Large intestine (tissue), 3 donors: ENCODE measurements at regions not wholly inside any gene's neighbourhood (a gene's known extent, or its start where the extent isn't known, plus 50 kb on each side); places are given as distances from the start of the nearest gene placed in this dataset.

Source experiments
- DNase-seq, 2 donors: peaks; one replicate each; pipeline versions ENCODE4 v3.0.0 to v3.0.0-alpha.2; 2013
- H3K27ac ChIP-seq: one replicate; pipeline ENCODE4 v1.5.1; 2013; ENCODE audit warnings: low read length
- H3K27me3 ChIP-seq: 2 replicates; pipeline ENCODE4 v1.6.1; 2013; ENCODE audit warnings: low read length; ENCODE audit not compliant: control insufficient read depth, insufficient read depth
- H3K36me3 ChIP-seq: 2 replicates; pipeline ENCODE4 v1.6.1; 2013; ENCODE audit warnings: low read length; ENCODE audit not compliant: control insufficient read depth, insufficient read depth
- H3K4me1 ChIP-seq: one replicate; pipeline ENCODE4 v1.6.1; 2013; ENCODE audit warnings: low read length; ENCODE audit not compliant: control insufficient read depth, insufficient read depth
- H3K4me3 ChIP-seq: one replicate; pipeline ENCODE4 v1.5.1; 2013; ENCODE audit warnings: low read length
- H3K9me3 ChIP-seq: one replicate; pipeline ENCODE4 v1.6.1; 2013; ENCODE audit warnings: mild to moderate bottlenecking, low read depth, low read length, moderate library complexity; ENCODE audit not compliant: control insufficient read depth
- WGBS: methylation state at CpG from one replicate; pipeline ENCODE4 v1.1.5; 2013; ENCODE audit warnings: low lambda C conversion rate; ENCODE audit not compliant: insufficient coverage; 5-methylcytosine and 5-hydroxymethylcytosine counted together

- no peak for DNase-seq
- Histone ChIP-seq H3K4me1 (no peaks in the 10 kb centered on the region), H3K27ac (no peak overlapping the region), H3K36me3 (no peaks in the 10 kb centered on the region), H3K9me3 (no peaks in the 10 kb centered on the region), H3K4me3 (no peak overlapping the region), H3K27me3 (no peaks in the 10 kb centered on the region)
- 73% methylated on average over 2 of the region's 7 CpGs for WGBS
Observed at GRCh38 chr1:224535641-224536040, 80.5 kb upstream of the CNIH3 start.

- H3K36me3 ChIP-seq, result no peaks in the 10 kb centered on the region
- DNase-seq, result no peak
- H3K27ac ChIP-seq, result no peak overlapping the region
- 100% methylated on average over 1 of the region's 4 CpGs for WGBS
- no peaks in the 10 kb centered on the region for H3K4me1 ChIP-seq
- H3K4me3 ChIP-seq, result no peak overlapping the region
- no peaks in the 10 kb centered on the region for H3K9me3 ChIP-seq
- H3K27me3 ChIP-seq, result no peaks in the 10 kb centered on the region
Observed at GRCh38 chr1:224539971-224540370, 76.1 kb upstream of the CNIH3 start.

GRCh38 chr1:224540535-224540934 lies 75.6 kb upstream of the CNIH3 start:
- WGBS, result 100% methylated on average over 1 of the region's 1 CpG
- Histone ChIP-seq H3K4me1 (no peaks in the 10 kb centered on the region), H3K27me3 (no peaks in the 10 kb centered on the region), H3K27ac (no peak overlapping the region), H3K36me3 (no peaks in the 10 kb centered on the region), H3K9me3 (no peaks in the 10 kb centered on the region), H3K4me3 (no peak overlapping the region)
- no peak for DNase-seq

GRCh38 chr1:224541072-224541790 lies 74.9 kb upstream of the CNIH3 start:
- H3K27me3 ChIP-seq, result no peaks in the 10 kb centered on the region
- WGBS, result 100% methylated on average over 1 of the region's 3 CpGs
- no peaks in the 10 kb centered on the region for H3K9me3 ChIP-seq
- H3K4me3 ChIP-seq, result no peak overlapping the region
- no peaks in the 10 kb centered on the region for H3K4me1 ChIP-seq
- no peaks in the 10 kb centered on the region for H3K36me3 ChIP-seq
- H3K27ac ChIP-seq, result no peak overlapping the region
- no peak for DNase-seq

- DNase-seq, result no peak
- Histone ChIP-seq H3K4me3 (no peak overlapping the region), H3K4me1 (no peaks in the 10 kb centered on the region), H3K36me3 (no peaks in the 10 kb centered on the region), H3K9me3 (no peaks in the 10 kb centered on the region), H3K27me3 (no peaks in the 10 kb centered on the region), H3K27ac (no peak overlapping the region)
- 100% methylated on average over 3 of the region's 5 CpGs for WGBS
Observed at GRCh38 chr1:224541901-224542630, 74.1 kb upstream of the CNIH3 start.

- Histone ChIP-seq H3K4me3 (no peak overlapping the region), H3K9me3 (no peaks in the 10 kb centered on the region), H3K36me3 (no peaks in the 10 kb centered on the region), H3K4me1 (no peaks in the 10 kb centered on the region), H3K27me3 (no peaks in the 10 kb centered on the region), H3K27ac (no peak overlapping the region)
- 67% methylated on average over 1 of the region's 7 CpGs for WGBS
- DNase-seq, result no peak
Observed at GRCh38 chr1:224542783-224543440, 73.2 kb upstream of the CNIH3 start.

GRCh38 chr1:224543453-224543852 lies 72.7 kb upstream of the CNIH3 start:
- no CpG with 5 or more reads among the region's 1 CpG for WGBS
- DNase-seq, result no peak
- Histone ChIP-seq H3K27ac (no peak overlapping the region), H3K27me3 (no peaks in the 10 kb centered on the region), H3K4me1 (no peaks in the 10 kb centered on the region), H3K9me3 (no peaks in the 10 kb centered on the region), H3K36me3 (no peaks in the 10 kb centered on the region), H3K4me3 (no peak overlapping the region)

GRCh38 chr1:224544346-224545110 lies 71.6 kb upstream of the CNIH3 start:
- no peaks in the 10 kb centered on the region for H3K27me3 ChIP-seq
- no peak overlapping the region for H3K4me3 ChIP-seq
- WGBS, result no CpG with 5 or more reads among the region's 6 CpGs
- H3K36me3 ChIP-seq, result no peaks in the 10 kb centered on the region
- H3K4me1 ChIP-seq, result no peaks in the 10 kb centered on the region
- no peak overlapping the region for H3K27ac ChIP-seq
- no peaks in the 10 kb centered on the region for H3K9me3 ChIP-seq
- DNase-seq, result no peak

GRCh38 chr1:224545571-224545970 lies 70.5 kb upstream of the CNIH3 start:
- H3K4me3 ChIP-seq, result no peak overlapping the region
- H3K27ac ChIP-seq, result no peak overlapping the region
- no peaks in the 10 kb centered on the region for H3K9me3 ChIP-seq
- H3K4me1 ChIP-seq, result no peaks in the 10 kb centered on the region
- H3K36me3 ChIP-seq, result no peaks in the 10 kb centered on the region
- H3K27me3 ChIP-seq, result no peaks in the 10 kb centered on the region
- no peak for DNase-seq
- 100% methylated on average over 1 of the region's 4 CpGs for WGBS

- Histone ChIP-seq H3K4me3 (no peak overlapping the region), H3K9me3 (no peaks in the 10 kb centered on the region), H3K27ac (no peak overlapping the region), H3K27me3 (no peaks in the 10 kb centered on the region), H3K36me3 (no peaks in the 10 kb centered on the region), H3K4me1 (no peaks in the 10 kb centered on the region)
- DNase-seq, result no peak
- WGBS, result 100% methylated on average over 2 of the region's 4 CpGs
Observed at GRCh38 chr1:224548676-224549075, 67.4 kb upstream of the CNIH3 start.
